Prostate gland (tissue), 2 donors: ENCODE measurements at regions not wholly inside any gene's neighbourhood (a gene's known extent, or its start where the extent isn't known, plus 50 kb on each side); places are given as distances from the start of the nearest gene placed in this dataset.
A peak's percentile ranks its signal among the peaks of the same experiment; 100 is the strongest.
"Not testable (repeated sequence)": the region's sequence is repeated elsewhere in the genome, so short reads cannot be mapped to it uniquely, and the experiment has no call there.

Source experiments
- DNase-seq: peaks from one replicate; pipeline ENCODE4 v3.0.0-alpha.2; 2019; ENCODE audit warnings: low spot score
- H3K27ac ChIP-seq, 2 donors: fragments of 200-600 bp; sonication (generic); 2 replicates each; pipeline ENCODE4 v1.5.1; 2017 to 2019
- H3K27me3 ChIP-seq: fragments of 200-600 bp; sonication (generic); replicated peaks from 2 replicates; pipeline ENCODE4 v1.5.1; 2019; ENCODE audit not compliant: insufficient read depth
- H3K36me3 ChIP-seq, 2 donors: fragments of 200-600 bp; sonication (generic); 1 replicate in 1 of 2; 2 replicates in 1 of 2; pipeline versions ENCODE4 v1.5.1 to v1.8.1; 2017 to 2019
- H3K4me1 ChIP-seq: fragments of 200-600 bp; sonication (generic); replicated peaks from 2 replicates; pipeline ENCODE4 v1.5.1; 2019
- H3K4me3 ChIP-seq, 2 donors: fragments of 200-600 bp; sonication (generic); 2 replicates each; pipeline ENCODE4 v1.5.1; 2017 to 2019
- H3K9me3 ChIP-seq: fragments of 200-600 bp; sonication (generic); 2 replicates; pipeline ENCODE4 v1.5.1; 2017
- CTCF ChIP-seq, 4 experiments: fragments of 200-600 bp in 2 of 4; fragments of 450-650 bp in 2 of 4; sonication (generic) in 2 of 4; IDR thresholded peaks; 1 replicate in 3 of 4; 2 replicates in 1 of 4; pipeline ENCODE4 v1.5.1; 2016 to 2019; ENCODE audit warnings: antibody characterized with exemption in 4 of 4, mild to moderate bottlenecking in 2 of 4, moderate library complexity in 2 of 4
- POLR2A ChIP-seq: fragments of 450-650 bp; IDR thresholded peaks from one replicate; pipeline ENCODE4 v1.6.1; 2016; ENCODE audit warnings: antibody characterized with exemption, mild to moderate bottlenecking
- POLR2AphosphoS5 ChIP-seq: sonication (generic); formaldehyde crosslinking; IDR thresholded peaks from one replicate; pipeline ENCODE4 v1.6.1; 2017; ENCODE audit warnings: antibody characterized with exemption
- WGBS: methylation state at CpG from one replicate; pipeline ENCODE4 v1.1.5; 2018; 5-methylcytosine and 5-hydroxymethylcytosine counted together
- intact Hi-C: fragments of 100-400 bp; cut with DNase I; formaldehyde crosslinking; loops from one replicate; pipeline ENCODE4 v1.14.2; 2022

GRCh38 chr10:34905200-34905927 lies 90.3 kb upstream of the PARD3 start:
- 46% methylated on average over 9 of the region's 9 CpGs for WGBS
- H3K27ac ChIP-seq, result peak overlapping the region; percentile 10 to 22
- intact Hi-C loops, result no loop called here
- H3K9me3 ChIP-seq, result no peaks in the 10 kb centered on the region
- H3K27me3 ChIP-seq, result no peaks in the 10 kb centered on the region
- TF ChIP-seq POLR2AphosphoS5 (no peak), POLR2A (no peak)
- no peak overlapping the region for H3K4me3 ChIP-seq
- no peaks in the 10 kb centered on the region for H3K36me3 ChIP-seq
- peaks cover 5% of the 10 kb centered on the region for H3K4me1 ChIP-seq
- no peak for DNase-seq

GRCh38 chr10:34904191-34904590 lies 89.1 kb upstream of the PARD3 start:
- Histone ChIP-seq H3K36me3 (no peaks in the 10 kb centered on the region), H3K27ac (no peak overlapping the region), H3K27me3 (no peaks in the 10 kb centered on the region), H3K9me3 (no peaks in the 10 kb centered on the region), H3K4me3 (no peak overlapping the region), H3K4me1 (peaks cover 5% of the 10 kb centered on the region)
- TF ChIP-seq CTCF (IDR thresholded peaks at IDR 0.05), result no peak
- no peak for TF ChIP-seq POLR2A
- TF ChIP-seq POLR2AphosphoS5, result no peak
- intact Hi-C loops, result no loop called here
- WGBS, result 96% methylated on average over 6 of the region's 6 CpGs
- DNase-seq, result no peak

- no peak for DNase-seq
- TF ChIP-seq POLR2A (no peak), CTCF (IDR thresholded peaks at IDR 0.05) (no peak), POLR2AphosphoS5 (no peak)
- H3K27me3 ChIP-seq, result no peaks in the 10 kb centered on the region
- no peak overlapping the region for H3K27ac ChIP-seq
- no peaks in the 10 kb centered on the region for H3K4me1 ChIP-seq
- no peaks in the 10 kb centered on the region for H3K36me3 ChIP-seq
- intact Hi-C loops, result no loop called here
- WGBS, result 94% methylated on average over 8 of the region's 8 CpGs
- H3K9me3 ChIP-seq, result no peaks in the 10 kb centered on the region
- H3K4me3 ChIP-seq, result no peak overlapping the region
These were observed 84.1 kb upstream of the PARD3 start for GRCh38 chr10:34899161-34899560.

GRCh38 chr10:34895977-34896376 lies 80.9 kb upstream of the PARD3 start:
- intact Hi-C loops, result no loop called here
- no peak overlapping the region for H3K27ac ChIP-seq
- no peak for TF ChIP-seq CTCF (IDR thresholded peaks at IDR 0.05)
- TF ChIP-seq POLR2AphosphoS5, result no peak
- TF ChIP-seq POLR2A, result no peak
- 98% methylated on average over 3 of the region's 3 CpGs for WGBS
- H3K4me1 ChIP-seq, result no peaks in the 10 kb centered on the region
- no peaks in the 10 kb centered on the region for H3K9me3 ChIP-seq
- H3K36me3 ChIP-seq, result no peaks in the 10 kb centered on the region
- no peaks in the 10 kb centered on the region for H3K27me3 ChIP-seq
- H3K4me3 ChIP-seq, result no peak overlapping the region
- DNase-seq, result no peak

GRCh38 chr10:34895046-34895445 lies 80.0 kb upstream of the PARD3 start:
- H3K9me3 ChIP-seq, H3K27me3 ChIP-seq, H3K27ac ChIP-seq, intact Hi-C loops, H3K36me3 ChIP-seq, H3K4me1 ChIP-seq, H3K4me3 ChIP-seq, DNase-seq: not testable (repeated sequence)
- WGBS, result 98% methylated on average over 3 of the region's 3 CpGs

GRCh38 chr10:34892521-34892920 lies 77.4 kb upstream of the PARD3 start:
- H3K9me3 ChIP-seq, H3K36me3 ChIP-seq, H3K27ac ChIP-seq, H3K4me1 ChIP-seq, DNase-seq, H3K27me3 ChIP-seq, intact Hi-C loops, H3K4me3 ChIP-seq: not testable (repeated sequence)
- WGBS, result 92% methylated on average over 6 of the region's 6 CpGs
